Liver (tissue), 8 donors: ENCODE measurements at regions not wholly inside any gene's neighbourhood (a gene's known extent, or its start where the extent isn't known, plus 50 kb on each side); places are given as distances from the start of the nearest gene placed in this dataset.

Experiments used
- DNase-seq: peaks from one replicate; pipeline ENCODE4 v3.0.0-alpha.2; 2017; ENCODE audit warnings: low spot score
- H3K27ac ChIP-seq, 2 donors: one replicate each; pipeline ENCODE4 v1.7.0; 2013; ENCODE audit warnings: inconsistent platforms in 2 of 2, low read length in 2 of 2, control low read depth in 1 of 2, low read depth in 1 of 2, mild to moderate bottlenecking in 1 of 2
- H3K27me3 ChIP-seq, 4 donors: one replicate each; pipeline versions ENCODE4 v1.6.1 to v1.7.0; 2013; ENCODE audit warnings: low read length in 3 of 4, inconsistent platforms in 1 of 4, mild to moderate bottlenecking in 1 of 4, moderate library complexity in 1 of 4; ENCODE audit not compliant: control insufficient read depth in 4 of 4, insufficient read depth in 4 of 4
- H3K36me3 ChIP-seq, 4 donors: one replicate each; pipeline versions ENCODE4 v1.6.1 to v1.7.0; 2013; ENCODE audit warnings: low read length in 3 of 4, mild to moderate bottlenecking in 3 of 4, low read depth in 1 of 4, moderate library complexity in 1 of 4; ENCODE audit not compliant: control insufficient read depth in 4 of 4, insufficient read depth in 3 of 4
- H3K4me1 ChIP-seq, 4 donors: one replicate each; pipeline versions ENCODE4 v1.6.1 to v1.7.0; 2013; ENCODE audit warnings: low read length in 3 of 4, mild to moderate bottlenecking in 3 of 4, moderate library complexity in 1 of 4; ENCODE audit not compliant: control insufficient read depth in 4 of 4, insufficient read depth in 4 of 4
- H3K4me3 ChIP-seq, 3 donors: one replicate each; pipeline versions ENCODE4 v1.6.1 to v1.7.0; 2013; ENCODE audit warnings: low read length in 3 of 3, control low read depth in 1 of 3, low read depth in 1 of 3, mild to moderate bottlenecking in 1 of 3
- H3K9ac ChIP-seq, 2 donors: one replicate each; pipeline ENCODE4 v1.7.0; 2013; ENCODE audit warnings: low read length in 2 of 2, mild to moderate bottlenecking in 2 of 2, moderate library complexity in 2 of 2, control low read depth in 1 of 2, low read depth in 1 of 2
- H3K9me3 ChIP-seq, 4 donors: one replicate each; pipeline versions ENCODE4 v1.6.1 to v1.7.0; 2013; ENCODE audit warnings: low read length in 3 of 4; ENCODE audit not compliant: control insufficient read depth in 4 of 4
- EGR1 ChIP-seq, 2 donors: IDR thresholded peaks; 2 replicates each; pipeline ENCODE4 v1.6.1; 2016 to 2018; ENCODE audit warnings: antibody characterized with exemption in 2 of 2, low read depth in 2 of 2
- FOXA1 ChIP-seq: IDR thresholded peaks from 2 replicates; pipeline ENCODE4 v1.6.1; 2016; ENCODE audit warnings: antibody characterized with exemption
- FOXA2 ChIP-seq: IDR thresholded peaks from 2 replicates; pipeline ENCODE4 v1.6.1; 2016; ENCODE audit warnings: antibody characterized with exemption
- GABPA ChIP-seq, 2 donors: IDR thresholded peaks in 1 of 2; conservative IDR thresholded peaks in 1 of 2; 2 replicates each; pipeline ENCODE4 v1.6.1; 2016; ENCODE audit warnings: antibody characterized with exemption in 2 of 2, mild to moderate bottlenecking in 1 of 2, moderate library complexity in 1 of 2
- HNF4A ChIP-seq, 2 donors: conservative IDR thresholded peaks; 2 replicates each; pipeline ENCODE4 v1.6.1; 2016; ENCODE audit warnings: antibody characterized with exemption in 2 of 2, mild to moderate bottlenecking in 2 of 2
- HNF4G ChIP-seq: IDR thresholded peaks from 2 replicates; pipeline ENCODE4 v1.6.1; 2016; ENCODE audit warnings: antibody characterized with exemption
- JUND ChIP-seq, 2 donors: IDR thresholded peaks; 2 replicates each; pipeline ENCODE4 v1.6.1; 2016; ENCODE audit warnings: antibody characterized with exemption in 2 of 2
- NR2F2 ChIP-seq: IDR thresholded peaks from 2 replicates; pipeline ENCODE4 v1.6.1; 2016; ENCODE audit warnings: antibody characterized with exemption
- RXRA ChIP-seq, 2 donors: IDR thresholded peaks; 2 replicates each; pipeline ENCODE4 v1.6.1; 2017 to 2018; ENCODE audit warnings: antibody characterized with exemption in 2 of 2, mild to moderate bottlenecking in 1 of 2
- SP1 ChIP-seq: IDR thresholded peaks from 2 replicates; pipeline ENCODE4 v1.6.1; 2018; ENCODE audit warnings: antibody characterized with exemption, mild to moderate bottlenecking
- TAF1 ChIP-seq: conservative IDR thresholded peaks from 2 replicates; pipeline ENCODE4 v1.6.1; 2016; ENCODE audit warnings: antibody characterized with exemption, mild to moderate bottlenecking
- YY1 ChIP-seq: IDR thresholded peaks from 2 replicates; pipeline ENCODE4 v1.6.1; 2016; ENCODE audit warnings: antibody characterized with exemption, mild to moderate bottlenecking
- WGBS: extraction: QIAGEN DNeasy Blood & Tissue Kit; methylation state at CpG from one replicate; pipeline ENCODE4 v1.1.7; 2013; 5-methylcytosine and 5-hydroxymethylcytosine counted together
- TF ChIP-seq, protein P1 (sequence below): fragments of 150-350 bp; IDR thresholded peaks from 2 replicates; pipeline ENCODE4 v1.5.1; 2017; ENCODE audit warnings: improper control_type of control experiment, low read depth, low read length; ENCODE audit not compliant: missing input control
- TF ChIP-seq, protein P2 (sequence below): IDR thresholded peaks from 2 replicates; pipeline ENCODE4 v1.6.1; 2016; ENCODE audit warnings: antibody characterized with exemption
- TF ChIP-seq, protein P3 (sequence below): IDR thresholded peaks from 2 replicates; pipeline ENCODE4 v1.6.1; 2016; ENCODE audit warnings: antibody characterized with exemption
- TF ChIP-seq, protein P4 (sequence below): IDR thresholded peaks from 2 replicates; pipeline ENCODE4 v1.6.1; 2016; ENCODE audit warnings: antibody characterized with exemption
- TF ChIP-seq, protein P5 (sequence below): IDR thresholded peaks from 2 replicates; pipeline ENCODE4 v1.6.1; 2016; ENCODE audit warnings: antibody characterized with exemption, mild to moderate bottlenecking
- donor health status: healthy.
- donor health status: healthy.
- donor health status: healthy.
- donor health status: healthy.
- donor health status: healthy.

DNA sequence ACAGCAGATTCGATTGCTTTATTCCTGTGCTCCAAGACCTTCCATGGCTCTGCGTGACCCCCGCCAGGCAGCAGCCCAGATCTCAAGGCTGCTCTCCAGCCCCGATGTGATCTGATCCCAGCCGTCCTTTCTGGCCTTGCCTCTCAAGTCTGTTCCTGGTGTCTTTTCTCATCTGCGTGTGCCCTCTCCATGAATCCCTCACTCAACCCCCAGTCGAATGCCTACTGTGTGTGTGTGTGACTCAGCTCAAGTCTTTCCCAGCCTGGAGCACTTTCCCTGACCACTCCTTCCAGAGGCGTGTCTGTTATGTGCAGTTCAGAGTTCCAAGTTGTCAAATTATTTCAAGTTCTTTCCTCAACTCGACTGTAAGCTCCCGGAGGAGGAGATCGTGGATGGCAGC is 64.0 kb downstream of the MRM1 start (continued):
- TF ChIP-seq, protein P1, sequence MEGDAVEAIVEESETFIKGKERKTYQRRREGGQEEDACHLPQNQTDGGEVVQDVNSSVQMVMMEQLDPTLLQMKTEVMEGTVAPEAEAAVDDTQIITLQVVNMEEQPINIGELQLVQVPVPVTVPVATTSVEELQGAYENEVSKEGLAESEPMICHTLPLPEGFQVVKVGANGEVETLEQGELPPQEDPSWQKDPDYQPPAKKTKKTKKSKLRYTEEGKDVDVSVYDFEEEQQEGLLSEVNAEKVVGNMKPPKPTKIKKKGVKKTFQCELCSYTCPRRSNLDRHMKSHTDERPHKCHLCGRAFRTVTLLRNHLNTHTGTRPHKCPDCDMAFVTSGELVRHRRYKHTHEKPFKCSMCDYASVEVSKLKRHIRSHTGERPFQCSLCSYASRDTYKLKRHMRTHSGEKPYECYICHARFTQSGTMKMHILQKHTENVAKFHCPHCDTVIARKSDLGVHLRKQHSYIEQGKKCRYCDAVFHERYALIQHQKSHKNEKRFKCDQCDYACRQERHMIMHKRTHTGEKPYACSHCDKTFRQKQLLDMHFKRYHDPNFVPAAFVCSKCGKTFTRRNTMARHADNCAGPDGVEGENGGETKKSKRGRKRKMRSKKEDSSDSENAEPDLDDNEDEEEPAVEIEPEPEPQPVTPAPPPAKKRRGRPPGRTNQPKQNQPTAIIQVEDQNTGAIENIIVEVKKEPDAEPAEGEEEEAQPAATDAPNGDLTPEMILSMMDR: no peak
- TF ChIP-seq, protein P2, sequence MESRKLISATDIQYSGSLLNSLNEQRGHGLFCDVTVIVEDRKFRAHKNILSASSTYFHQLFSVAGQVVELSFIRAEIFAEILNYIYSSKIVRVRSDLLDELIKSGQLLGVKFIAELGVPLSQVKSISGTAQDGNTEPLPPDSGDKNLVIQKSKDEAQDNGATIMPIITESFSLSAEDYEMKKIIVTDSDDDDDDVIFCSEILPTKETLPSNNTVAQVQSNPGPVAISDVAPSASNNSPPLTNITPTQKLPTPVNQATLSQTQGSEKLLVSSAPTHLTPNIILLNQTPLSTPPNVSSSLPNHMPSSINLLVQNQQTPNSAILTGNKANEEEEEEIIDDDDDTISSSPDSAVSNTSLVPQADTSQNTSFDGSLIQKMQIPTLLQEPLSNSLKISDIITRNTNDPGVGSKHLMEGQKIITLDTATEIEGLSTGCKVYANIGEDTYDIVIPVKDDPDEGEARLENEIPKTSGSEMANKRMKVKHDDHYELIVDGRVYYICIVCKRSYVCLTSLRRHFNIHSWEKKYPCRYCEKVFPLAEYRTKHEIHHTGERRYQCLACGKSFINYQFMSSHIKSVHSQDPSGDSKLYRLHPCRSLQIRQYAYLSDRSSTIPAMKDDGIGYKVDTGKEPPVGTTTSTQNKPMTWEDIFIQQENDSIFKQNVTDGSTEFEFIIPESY: no peak
- no peak for TF ChIP-seq JUND (IDR thresholded peaks at IDR 0.05)
- no peak for TF ChIP-seq EGR1 (IDR thresholded peaks at IDR 0.05; ENCODE audit: low read depth in 2 of 2)
- TF ChIP-seq FOXA2: no peak
- TF ChIP-seq, protein P3, sequence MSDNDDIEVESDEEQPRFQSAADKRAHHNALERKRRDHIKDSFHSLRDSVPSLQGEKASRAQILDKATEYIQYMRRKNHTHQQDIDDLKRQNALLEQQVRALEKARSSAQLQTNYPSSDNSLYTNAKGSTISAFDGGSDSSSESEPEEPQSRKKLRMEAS: no peak

DNA sequence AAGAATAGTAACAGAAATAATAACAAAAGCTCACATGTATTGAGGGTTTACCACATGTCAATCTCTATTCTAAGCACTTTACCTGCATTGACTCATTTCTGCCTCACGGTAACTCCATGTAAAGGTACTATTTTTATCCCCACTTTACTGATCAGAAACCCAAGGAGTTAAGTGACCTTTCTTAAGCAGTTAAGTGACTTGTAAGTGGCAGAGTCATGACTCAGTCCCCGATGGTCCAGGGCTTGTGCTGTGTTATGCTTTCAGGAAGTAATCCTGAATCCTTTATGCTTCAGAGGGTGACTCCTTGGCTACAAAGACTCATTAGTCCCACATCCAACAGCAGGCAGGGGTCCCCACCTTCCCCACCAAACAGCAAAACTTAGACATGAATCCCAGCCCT is 66.5 kb downstream of the MRM1 start:
- no peak for TF ChIP-seq JUND (IDR thresholded peaks at IDR 0.05)
- no peak for TF ChIP-seq NR2F2
- TF ChIP-seq YY1: no peak
- TF ChIP-seq, protein P1: no peak
- Histone ChIP-seq H3K36me3 (no peaks in the 10 kb centered on the region), H3K27me3 (no peaks in the 10 kb centered on the region), H3K9ac (no peak overlapping the region), H3K9me3 (no peaks in the 10 kb centered on the region), H3K27ac (no peak overlapping the region), H3K4me3 (no peak overlapping the region), H3K4me1 (no peaks in the 10 kb centered on the region)
- 78% methylated on average over 2 of the region's 2 CpGs for WGBS
- no peak for DNase-seq

DNA sequence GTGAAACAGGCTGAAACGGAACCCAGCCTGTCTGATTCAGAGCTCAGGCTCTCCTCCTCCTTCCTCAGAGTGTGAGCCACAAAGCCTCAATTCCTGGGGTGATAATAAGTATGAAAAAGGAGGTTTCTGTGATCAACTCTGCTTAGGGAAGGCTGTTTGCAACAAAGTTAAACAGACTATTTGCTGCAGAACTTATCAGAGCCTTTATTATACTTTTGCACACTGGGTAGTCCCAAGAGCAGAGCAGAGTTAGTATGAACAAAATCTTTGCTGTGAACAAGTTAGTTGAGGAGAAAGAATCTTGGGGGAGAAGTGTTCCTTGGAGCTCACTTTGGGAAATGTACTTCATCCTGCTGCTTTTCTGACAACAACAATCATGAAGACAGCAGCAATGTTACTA is 67.4 kb downstream of the MRM1 start:
- H3K9me3 ChIP-seq: no peaks in the 10 kb centered on the region
- no peaks in the 10 kb centered on the region for H3K4me1 ChIP-seq
- no peaks in the 10 kb centered on the region for H3K27me3 ChIP-seq
- DNase-seq: no peak
- TF ChIP-seq EGR1 (IDR thresholded peaks at IDR 0.05; ENCODE audit: low read depth in 2 of 2) (no peak), FOXA2 (no peak), RXRA (IDR thresholded peaks at IDR 0.05) (no peak), HNF4G (no peak), NR2F2 (no peak), TAF1 (no peak), GABPA (IDR thresholded peaks at IDR 0.05 in 1 of 2, conservative IDR thresholded peaks at IDR 0.05 in 1 of 2) (no peak), YY1 (no peak), JUND (IDR thresholded peaks at IDR 0.05) (no peak), SP1 (no peak), HNF4A (conservative IDR thresholded peaks at IDR 0.05) (no peak), FOXA1 (no peak)
- TF ChIP-seq, protein P4, sequence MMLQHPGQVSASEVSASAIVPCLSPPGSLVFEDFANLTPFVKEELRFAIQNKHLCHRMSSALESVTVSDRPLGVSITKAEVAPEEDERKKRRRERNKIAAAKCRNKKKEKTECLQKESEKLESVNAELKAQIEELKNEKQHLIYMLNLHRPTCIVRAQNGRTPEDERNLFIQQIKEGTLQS: no peak
- TF ChIP-seq, protein P5, sequence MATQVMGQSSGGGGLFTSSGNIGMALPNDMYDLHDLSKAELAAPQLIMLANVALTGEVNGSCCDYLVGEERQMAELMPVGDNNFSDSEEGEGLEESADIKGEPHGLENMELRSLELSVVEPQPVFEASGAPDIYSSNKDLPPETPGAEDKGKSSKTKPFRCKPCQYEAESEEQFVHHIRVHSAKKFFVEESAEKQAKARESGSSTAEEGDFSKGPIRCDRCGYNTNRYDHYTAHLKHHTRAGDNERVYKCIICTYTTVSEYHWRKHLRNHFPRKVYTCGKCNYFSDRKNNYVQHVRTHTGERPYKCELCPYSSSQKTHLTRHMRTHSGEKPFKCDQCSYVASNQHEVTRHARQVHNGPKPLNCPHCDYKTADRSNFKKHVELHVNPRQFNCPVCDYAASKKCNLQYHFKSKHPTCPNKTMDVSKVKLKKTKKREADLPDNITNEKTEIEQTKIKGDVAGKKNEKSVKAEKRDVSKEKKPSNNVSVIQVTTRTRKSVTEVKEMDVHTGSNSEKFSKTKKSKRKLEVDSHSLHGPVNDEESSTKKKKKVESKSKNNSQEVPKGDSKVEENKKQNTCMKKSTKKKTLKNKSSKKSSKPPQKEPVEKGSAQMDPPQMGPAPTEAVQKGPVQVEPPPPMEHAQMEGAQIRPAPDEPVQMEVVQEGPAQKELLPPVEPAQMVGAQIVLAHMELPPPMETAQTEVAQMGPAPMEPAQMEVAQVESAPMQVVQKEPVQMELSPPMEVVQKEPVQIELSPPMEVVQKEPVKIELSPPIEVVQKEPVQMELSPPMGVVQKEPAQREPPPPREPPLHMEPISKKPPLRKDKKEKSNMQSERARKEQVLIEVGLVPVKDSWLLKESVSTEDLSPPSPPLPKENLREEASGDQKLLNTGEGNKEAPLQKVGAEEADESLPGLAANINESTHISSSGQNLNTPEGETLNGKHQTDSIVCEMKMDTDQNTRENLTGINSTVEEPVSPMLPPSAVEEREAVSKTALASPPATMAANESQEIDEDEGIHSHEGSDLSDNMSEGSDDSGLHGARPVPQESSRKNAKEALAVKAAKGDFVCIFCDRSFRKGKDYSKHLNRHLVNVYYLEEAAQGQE: no peak
- TF ChIP-seq, protein P3: no peak
- 93% methylated on average over 1 of the region's 1 CpG for WGBS
- H3K27ac ChIP-seq: no peak overlapping the region
- no peak overlapping the region for H3K4me3 ChIP-seq
- H3K9ac ChIP-seq: no peak overlapping the region
- no peaks in the 10 kb centered on the region for H3K36me3 ChIP-seq
